Lower lobe of right lung (tissue), 2 donors: ENCODE measurements at regions not wholly inside any gene's neighbourhood (a gene's known extent, or its start where the extent isn't known, plus 50 kb on each side); places are given as distances from the start of the nearest gene placed in this dataset.

Experiments used
- ATAC-seq, 2 donors: fragments of 200-7000 bp; cut with Tn5 transposase; one replicate each; pipeline ENCODE4 v1.9.1; 2020 to 2022; ENCODE audit warnings: mild to moderate bottlenecking in 2 of 2, moderate library complexity in 2 of 2
- DNase-seq: peaks from one replicate; pipeline ENCODE4 v3.0.0-alpha.2; 2020
- H3K27ac ChIP-seq: fragments of 200-600 bp; one replicate; pipeline ENCODE4 v1.8.0; 2022
- H3K27me3 ChIP-seq: fragments of 200-600 bp; one replicate; pipeline ENCODE4 v1.8.0; 2022; ENCODE audit warnings: low read depth
- H3K36me3 ChIP-seq: fragments of 200-600 bp; one replicate; pipeline ENCODE4 v1.8.0; 2022; ENCODE audit warnings: mild to moderate bottlenecking
- H3K4me1 ChIP-seq: fragments of 200-600 bp; one replicate; pipeline ENCODE4 v1.8.0; 2022
- H3K4me3 ChIP-seq: fragments of 200-600 bp; one replicate; pipeline ENCODE4 v1.8.0; 2022; ENCODE audit warnings: mild to moderate bottlenecking
- H3K9me3 ChIP-seq: fragments of 200-600 bp; one replicate; pipeline ENCODE4 v1.8.0; 2022
- CTCF ChIP-seq: fragments of 200-600 bp; IDR thresholded peaks from one replicate; pipeline ENCODE4 v1.8.0; 2022; ENCODE audit warnings: antibody characterized with exemption, mild to moderate bottlenecking
- intact Hi-C: fragments of 100-400 bp; cut with DNase I; formaldehyde crosslinking; loops from one replicate; pipeline ENCODE4 v1.11.0; 2022
- donor health status: DM: no; HTN: yes; CAD: no; lungs with severe emphysema.

- Histone ChIP-seq H3K9me3 (no peaks in the 10 kb centered on the region), H3K4me1 (no peaks in the 10 kb centered on the region), H3K27ac (no peak overlapping the region), H3K27me3 (no peaks in the 10 kb centered on the region), H3K36me3 (no peaks in the 10 kb centered on the region), H3K4me3 (no peak overlapping the region)
- intact Hi-C loops: no loop called here
- no peak for TF ChIP-seq CTCF
- ATAC-seq (peak in 1 of 2 donors; percentile 59), DNase-seq (no peak)
These were observed 180.5 kb downstream of the IBTK start for GRCh38 chr6:82066991-82067411.

DNA sequence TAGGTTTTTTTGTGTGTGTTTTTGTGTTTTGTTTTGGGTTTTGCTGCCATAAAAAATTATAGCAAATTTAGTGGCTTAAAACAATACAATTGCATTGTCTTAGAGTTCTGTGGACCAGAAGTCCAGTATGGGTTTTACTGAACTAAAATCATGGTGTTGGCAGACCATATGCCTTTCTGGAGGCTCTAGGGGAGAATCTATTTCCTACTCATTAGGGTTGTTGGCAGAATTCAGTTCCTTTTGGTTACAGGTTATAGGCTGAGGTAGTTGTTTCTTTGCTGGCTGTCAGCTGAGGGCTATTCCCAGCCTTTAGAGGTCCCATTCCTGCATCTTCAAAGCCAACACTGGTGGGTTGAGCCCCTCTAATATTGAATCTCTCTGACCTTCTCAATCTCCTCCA lies 181.3 kb downstream of the IBTK start:
- no peak for TF ChIP-seq CTCF
- H3K4me3 ChIP-seq: no peak overlapping the region
- ATAC-seq: no peak
- H3K27me3 ChIP-seq: no peaks in the 10 kb centered on the region
- no peak overlapping the region for H3K27ac ChIP-seq
- H3K36me3 ChIP-seq: no peaks in the 10 kb centered on the region
- H3K9me3 ChIP-seq: no peaks in the 10 kb centered on the region
- intact Hi-C loops: no loop called here
- no peaks in the 10 kb centered on the region for H3K4me1 ChIP-seq
- DNase-seq: no peak

DNA sequence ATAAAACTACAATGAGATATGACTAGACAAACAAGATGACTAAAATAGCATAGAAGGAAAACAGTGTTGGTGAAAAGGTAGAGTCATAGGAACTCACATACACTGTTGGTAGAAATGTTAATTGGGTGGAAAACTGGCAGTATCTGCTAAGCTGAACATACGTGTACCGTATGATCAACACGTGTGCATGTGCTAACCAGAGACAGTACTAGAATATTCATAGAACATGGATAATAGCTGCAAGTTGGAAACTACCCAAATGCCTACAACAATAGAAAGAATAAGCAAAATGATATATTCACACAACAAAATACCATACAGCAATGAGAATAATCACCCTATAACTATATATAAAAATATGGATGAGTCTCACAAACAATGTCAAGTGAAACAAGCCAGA lies 184.0 kb downstream of the IBTK start:
- H3K27me3 ChIP-seq: no peaks in the 10 kb centered on the region
- no peaks in the 10 kb centered on the region for H3K9me3 ChIP-seq
- no peaks in the 10 kb centered on the region for H3K36me3 ChIP-seq
- H3K27ac ChIP-seq: no peak overlapping the region
- no peak overlapping the region for H3K4me3 ChIP-seq
- intact Hi-C loops: no loop called here
- DNase-seq (no peak), ATAC-seq (no peak)
- TF ChIP-seq CTCF: no peak
- H3K4me1 ChIP-seq: no peaks in the 10 kb centered on the region

DNA sequence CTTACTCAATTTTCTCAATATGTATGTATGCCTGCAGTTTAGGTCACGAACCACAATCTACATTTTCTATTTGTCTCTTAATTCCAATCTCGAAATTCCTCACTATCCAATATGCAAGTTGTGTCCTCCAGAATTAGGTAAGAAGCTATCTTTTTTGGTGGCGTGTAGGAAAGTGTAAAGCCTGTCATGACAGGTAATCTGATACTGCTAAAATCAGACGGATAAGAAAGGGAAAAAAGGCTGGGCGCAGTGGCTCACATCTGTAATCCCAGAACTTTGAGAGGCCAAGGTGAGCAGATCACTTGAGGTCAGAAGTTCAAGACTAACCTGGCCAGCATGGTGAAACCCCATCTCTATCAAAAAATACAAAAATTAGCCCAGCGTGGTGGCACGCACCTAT lies 185.3 kb downstream of the IBTK start:
- Histone ChIP-seq H3K36me3 (no peaks in the 10 kb centered on the region), H3K4me1 (no peaks in the 10 kb centered on the region), H3K27ac (no peak overlapping the region), H3K4me3 (no peak overlapping the region), H3K9me3 (no peaks in the 10 kb centered on the region), H3K27me3 (no peaks in the 10 kb centered on the region)
- TF ChIP-seq CTCF: no peak
- ATAC-seq (no peak), DNase-seq (no peak)
- intact Hi-C loops: no loop called here

DNA sequence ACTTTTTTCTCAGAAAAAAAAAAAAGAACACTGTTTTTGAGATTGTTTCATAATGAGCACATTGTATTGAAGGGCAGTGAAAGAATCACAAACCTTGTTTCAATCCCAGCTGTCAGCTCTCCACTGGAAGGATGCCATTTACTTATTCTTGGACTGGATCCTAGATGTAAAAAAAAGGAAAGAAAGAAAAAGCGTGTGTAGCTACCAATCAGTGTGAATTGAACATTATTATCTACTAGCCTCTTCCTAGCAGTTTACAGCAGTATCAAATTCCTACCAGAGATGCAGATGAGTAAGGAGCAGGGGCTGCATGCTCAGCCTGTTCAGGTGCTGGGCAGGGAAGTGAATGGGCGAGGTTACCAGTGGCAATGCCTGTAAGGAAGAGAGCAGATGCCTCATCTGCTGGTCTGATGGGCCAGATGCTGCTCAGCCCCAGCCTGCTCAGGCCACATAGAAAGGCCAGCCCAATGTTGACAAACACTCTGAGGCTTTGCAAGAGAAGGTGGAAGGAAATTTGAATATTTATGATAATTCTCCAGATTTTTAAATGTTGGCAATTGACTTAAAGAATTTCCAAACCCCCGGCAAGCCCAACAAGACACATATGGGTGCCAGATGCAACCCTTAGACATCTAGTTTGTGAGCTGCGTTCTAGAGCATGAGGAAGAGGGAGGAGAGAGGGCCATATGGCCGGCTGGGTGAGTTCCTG lies 189.5 kb downstream of the IBTK start:
- intact Hi-C loops: no loop called here
- no peaks in the 10 kb centered on the region for H3K36me3 ChIP-seq
- no peaks in the 10 kb centered on the region for H3K4me1 ChIP-seq
- no peaks in the 10 kb centered on the region for H3K27me3 ChIP-seq
- no peaks in the 10 kb centered on the region for H3K9me3 ChIP-seq
- no peak overlapping the region for H3K4me3 ChIP-seq
- H3K27ac ChIP-seq: no peak overlapping the region
- ATAC-seq (no peak), DNase-seq (no peak)
- TF ChIP-seq CTCF: no peak
